ENCODE measurements at regions not wholly inside any gene's neighbourhood (a gene's known extent, or its start where the extent isn't known, plus 50 kb on each side); places are given as distances from the start of the nearest gene placed in this dataset.

DNA sequence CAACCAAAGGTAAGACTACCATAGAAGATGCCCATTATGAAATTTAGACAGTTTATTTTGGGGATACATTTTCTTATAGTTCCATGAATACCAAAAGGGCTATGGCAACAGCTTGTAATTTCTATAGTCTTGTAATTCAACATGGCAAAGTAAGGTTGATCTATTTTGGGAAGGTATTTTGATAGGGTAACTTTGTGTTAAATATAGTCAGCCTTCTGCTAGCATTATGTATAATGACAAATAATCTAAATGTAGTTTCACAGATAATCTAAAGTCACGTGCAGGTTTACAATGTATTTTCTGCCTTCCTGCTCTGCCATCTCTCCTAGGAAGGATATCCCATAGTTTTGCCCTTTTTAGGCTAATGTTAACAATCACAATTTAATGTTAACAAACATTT, 85.9 kb upstream of the DPH5 start:
- TF ChIP-seq, protein P1, sequence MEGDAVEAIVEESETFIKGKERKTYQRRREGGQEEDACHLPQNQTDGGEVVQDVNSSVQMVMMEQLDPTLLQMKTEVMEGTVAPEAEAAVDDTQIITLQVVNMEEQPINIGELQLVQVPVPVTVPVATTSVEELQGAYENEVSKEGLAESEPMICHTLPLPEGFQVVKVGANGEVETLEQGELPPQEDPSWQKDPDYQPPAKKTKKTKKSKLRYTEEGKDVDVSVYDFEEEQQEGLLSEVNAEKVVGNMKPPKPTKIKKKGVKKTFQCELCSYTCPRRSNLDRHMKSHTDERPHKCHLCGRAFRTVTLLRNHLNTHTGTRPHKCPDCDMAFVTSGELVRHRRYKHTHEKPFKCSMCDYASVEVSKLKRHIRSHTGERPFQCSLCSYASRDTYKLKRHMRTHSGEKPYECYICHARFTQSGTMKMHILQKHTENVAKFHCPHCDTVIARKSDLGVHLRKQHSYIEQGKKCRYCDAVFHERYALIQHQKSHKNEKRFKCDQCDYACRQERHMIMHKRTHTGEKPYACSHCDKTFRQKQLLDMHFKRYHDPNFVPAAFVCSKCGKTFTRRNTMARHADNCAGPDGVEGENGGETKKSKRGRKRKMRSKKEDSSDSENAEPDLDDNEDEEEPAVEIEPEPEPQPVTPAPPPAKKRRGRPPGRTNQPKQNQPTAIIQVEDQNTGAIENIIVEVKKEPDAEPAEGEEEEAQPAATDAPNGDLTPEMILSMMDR (IDR thresholded peaks at IDR 0.05): no peak
- no peak for TF ChIP-seq POLR2AphosphoS5 (IDR thresholded peaks at IDR 0.05)

Measured in esophagus muscularis mucosa (tissue), 3 donors.